GM12801 (cell line): ENCODE measurements at regions not wholly inside any gene's neighbourhood (a gene's known extent, or its start where the extent isn't known, plus 50 kb on each side); places are given as distances from the start of the nearest gene placed in this dataset.

ENCODE experiments used
- CTCF ChIP-seq: IDR thresholded peaks from one replicate; pipeline ENCODE4 v1.5.1; 2011; ENCODE audit warnings: control low read depth; ENCODE audit not compliant: insufficient read length; ENCODE audit errors: extremely low read depth

GRCh38 chr4:83686166-83686565 lies 150.3 kb downstream of the GPAT3 start:
- no peak for TF ChIP-seq CTCF

GRCh38 chr4:83679692-83680091 lies 143.8 kb downstream of the GPAT3 start:
- TF ChIP-seq CTCF = no peak

- TF ChIP-seq CTCF = no peak
Observed at GRCh38 chr4:83679254-83679653, 143.3 kb downstream of the GPAT3 start.

- TF ChIP-seq CTCF = no peak
Observed at GRCh38 chr4:83677656-83678055, 141.7 kb downstream of the GPAT3 start.

GRCh38 chr4:83664741-83665140 lies 128.8 kb downstream of the GPAT3 start:
- no peak for TF ChIP-seq CTCF

- TF ChIP-seq CTCF = no peak
Observed at GRCh38 chr4:83664071-83664470, 128.2 kb downstream of the GPAT3 start.

GRCh38 chr4:83662204-83662603 lies 126.3 kb downstream of the GPAT3 start:
- TF ChIP-seq CTCF = no peak

- TF ChIP-seq CTCF = no peak
Observed at GRCh38 chr4:83661359-83661758, 125.5 kb downstream of the GPAT3 start.
